A172 (cell line): ENCODE measurements at regions not wholly inside any gene's neighbourhood (a gene's known extent, or its start where the extent isn't known, plus 50 kb on each side); places are given as distances from the start of the nearest gene placed in this dataset.
"Not testable (repeated sequence)": the region's sequence is repeated elsewhere in the genome, so short reads cannot be mapped to it uniquely, and the experiment has no call there.

Experiments used
- DNase-seq: peaks from one replicate; pipeline ENCODE4 v3.0.0-alpha.2; 2015; ENCODE audit warnings: low spot score

GRCh38 chrX:141520750-141521149, 63.8 kb downstream of the SPANXA1 start:
- not testable (repeated sequence) for DNase-seq

GRCh38 chrX:141475788-141476187, 108.8 kb downstream of the SPANXA1 start:
- not testable (repeated sequence) for DNase-seq

GRCh38 chrX:141469469-141469868, 115.1 kb downstream of the SPANXA1 start:
- DNase-seq = peak; percentile 27

- peak; percentile 58 for DNase-seq
These were observed 115.6 kb downstream of the SPANXA1 start for GRCh38 chrX:141468940-141469339.

GRCh38 chrX:141467442-141467841, 117.1 kb downstream of the SPANXA1 start:
- no peak for DNase-seq

- no peak for DNase-seq
These were observed 129.4 kb downstream of the SPANXA1 start for GRCh38 chrX:141455103-141455502.

GRCh38 chrX:141443922-141444321, 140.6 kb downstream of the SPANXA1 start:
- DNase-seq = no peak

- no peak for DNase-seq
These were observed 144.9 kb downstream of the SPANXA1 start for GRCh38 chrX:141439651-141440050.

- no peak for DNase-seq
These were observed 168.6 kb downstream of the SPANXA1 start for GRCh38 chrX:141415889-141416288.

GRCh38 chrX:141405853-141406492, 163.7 kb upstream of the SPANXC start:
- DNase-seq = peak; percentile 68

GRCh38 chrX:141405486-141405852, 163.2 kb upstream of the SPANXC start:
- peak; percentile 52 for DNase-seq

- no peak for DNase-seq
These were observed 160.7 kb upstream of the SPANXC start for GRCh38 chrX:141402897-141403610.

GRCh38 chrX:141396536-141396935, 154.2 kb upstream of the SPANXC start:
- DNase-seq = no peak

GRCh38 chrX:141375011-141375760, 132.9 kb upstream of the SPANXC start:
- no peak for DNase-seq

GRCh38 chrX:141341743-141342142, 99.4 kb upstream of the SPANXC start:
- no peak for DNase-seq

GRCh38 chrX:141341341-141341740, 99.0 kb upstream of the SPANXC start:
- peak; percentile 46 for DNase-seq

- DNase-seq = no peak
These were observed 78.5 kb upstream of the SPANXC start for GRCh38 chrX:141320801-141321200.

GRCh38 chrX:141314441-141314840, 72.1 kb upstream of the SPANXC start:
- no peak for DNase-seq

GRCh38 chrX:141301017-141301416, 58.7 kb upstream of the SPANXC start:
- DNase-seq = no peak
